Progenitor cell of endocrine pancreas (in vitro differentiated cells): ENCODE measurements at regions not wholly inside any gene's neighbourhood (a gene's known extent, or its start where the extent isn't known, plus 50 kb on each side); places are given as distances from the start of the nearest gene placed in this dataset.
"Not testable (repeated sequence)": the region's sequence is repeated elsewhere in the genome, so short reads cannot be mapped to it uniquely, and the experiment has no call there.

ENCODE experiments used
- DNase-seq: peaks from one replicate; pipeline ENCODE4 v3.0.0; 2021; ENCODE audit warnings: low spot score; ENCODE audit not compliant: unreplicated experiment
- H3K27ac Mint-ChIP-seq: 2 replicates; pipeline ENCODE4 v1.8.0; 2021; ENCODE audit warnings: mild to moderate bottlenecking, moderate library complexity, mixed read lengths
- H3K27me3 Mint-ChIP-seq: 2 replicates; pipeline ENCODE4 v1.8.0; 2021; ENCODE audit warnings: mixed read lengths
- H3K36me3 Mint-ChIP-seq: 2 replicates; pipeline ENCODE4 v1.8.0; 2022; ENCODE audit warnings: mixed read lengths; ENCODE audit not compliant: insufficient read depth
- H3K4me1 Mint-ChIP-seq: 2 replicates; pipeline ENCODE4 v1.8.0; 2021; ENCODE audit warnings: low read depth, mixed read lengths
- H3K4me3 Mint-ChIP-seq: 2 replicates; pipeline ENCODE4 v1.8.0; 2021; ENCODE audit warnings: low read depth, mild to moderate bottlenecking, moderate library complexity, mixed read lengths
- H3K9me3 Mint-ChIP-seq: 2 replicates; pipeline ENCODE4 v1.8.0; 2021; ENCODE audit warnings: low read depth, mixed read lengths
- CTCF ChIP-seq: fragments of 200-600 bp; sonication (generic); IDR thresholded peaks from one replicate; pipeline ENCODE4 v1.5.0; 2021; ENCODE audit warnings: antibody characterized with exemption, mild to moderate bottlenecking; ENCODE audit not compliant: unreplicated experiment

DNA sequence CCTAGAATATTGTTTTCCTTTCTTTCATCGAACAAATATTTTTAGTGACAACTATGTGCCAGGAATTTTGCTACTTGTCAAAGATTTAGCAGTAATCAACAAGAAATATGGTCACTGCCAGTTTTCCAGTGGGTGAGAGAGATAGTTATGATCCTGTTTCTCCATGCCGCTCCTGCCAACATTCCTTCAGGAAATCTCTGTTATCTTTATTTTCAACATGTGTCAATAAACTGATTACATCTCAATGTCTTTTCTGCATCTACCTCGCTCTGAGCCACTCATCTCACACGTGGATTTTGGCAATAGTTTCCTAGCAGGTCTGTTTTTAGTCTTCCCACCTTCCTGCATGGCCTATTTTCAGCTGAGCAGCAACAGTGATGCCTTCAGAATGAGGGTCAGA, 650.0 kb upstream of the STXBP6 start:
- no peak for DNase-seq
- H3K27me3 Mint-ChIP-seq: no peaks in the 10 kb centered on the region
- H3K4me1 Mint-ChIP-seq: peaks cover 10% of the 10 kb centered on the region
- H3K27ac Mint-ChIP-seq: no peak overlapping the region
- H3K4me3 Mint-ChIP-seq: no peak overlapping the region
- TF ChIP-seq CTCF: no peak
- no peaks in the 10 kb centered on the region for H3K9me3 Mint-ChIP-seq
- no peaks in the 10 kb centered on the region for H3K36me3 Mint-ChIP-seq

- no peaks in the 10 kb centered on the region for H3K27me3 Mint-ChIP-seq
- peaks cover 10% of the 10 kb centered on the region for H3K4me1 Mint-ChIP-seq
- H3K4me3 Mint-ChIP-seq: no peak overlapping the region
- no peak for TF ChIP-seq CTCF
- H3K36me3 Mint-ChIP-seq: no peaks in the 10 kb centered on the region
- DNase-seq: no peak
- H3K9me3 Mint-ChIP-seq: no peaks in the 10 kb centered on the region
- no peak overlapping the region for H3K27ac Mint-ChIP-seq
These were observed 648.2 kb upstream of the STXBP6 start for GRCh38 chr14:25698111-25698510.

DNA sequence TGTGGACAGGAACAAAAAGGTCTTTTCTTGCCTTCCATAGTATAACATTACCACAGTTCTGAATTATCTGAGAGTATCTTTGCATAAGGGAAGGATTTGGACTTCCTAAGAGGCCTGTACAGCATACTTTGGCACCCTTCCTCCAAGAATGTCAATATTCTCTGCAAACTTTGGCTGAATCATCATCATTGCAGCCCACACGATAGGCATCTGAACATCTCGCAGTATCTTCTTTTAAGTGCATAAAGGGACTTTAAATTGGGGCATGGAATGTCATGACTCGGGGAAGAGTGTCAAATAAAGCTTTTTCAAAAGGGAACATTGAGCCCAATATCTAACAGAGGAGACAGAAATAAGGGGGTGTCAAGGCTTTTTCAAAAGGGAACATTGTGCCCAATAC, 646.2 kb upstream of the STXBP6 start:
- H3K4me3 Mint-ChIP-seq: no peak overlapping the region
- H3K36me3 Mint-ChIP-seq: no peaks in the 10 kb centered on the region
- no peaks in the 10 kb centered on the region for H3K27me3 Mint-ChIP-seq
- peaks cover 10% of the 10 kb centered on the region for H3K4me1 Mint-ChIP-seq
- no peak overlapping the region for H3K27ac Mint-ChIP-seq
- no peaks in the 10 kb centered on the region for H3K9me3 Mint-ChIP-seq
- no peak for TF ChIP-seq CTCF
- DNase-seq: no peak

- peaks cover 2% of the 10 kb centered on the region for H3K27me3 Mint-ChIP-seq
These were observed 635.1 kb upstream of the STXBP6 start for GRCh38 chr14:25685004-25685403.

GRCh38 chr14:25680934-25681333, 631.0 kb upstream of the STXBP6 start:
- H3K4me3 Mint-ChIP-seq: no peak overlapping the region
- no peak overlapping the region for H3K27ac Mint-ChIP-seq
- no peaks in the 10 kb centered on the region for H3K4me1 Mint-ChIP-seq
- peaks cover 3% of the 10 kb centered on the region for H3K9me3 Mint-ChIP-seq
- TF ChIP-seq CTCF: no peak
- DNase-seq: no peak
- H3K27me3 Mint-ChIP-seq: no peaks in the 10 kb centered on the region
- H3K36me3 Mint-ChIP-seq: no peaks in the 10 kb centered on the region

More at GRCh38 chr14:25685004-25685403, 635.1 kb upstream of the STXBP6 start:
- no peak overlapping the region for H3K4me3 Mint-ChIP-seq
- no peaks in the 10 kb centered on the region for H3K4me1 Mint-ChIP-seq
- H3K27ac Mint-ChIP-seq: no peak overlapping the region
- no peak for TF ChIP-seq CTCF
- no peak for DNase-seq
- no peaks in the 10 kb centered on the region for H3K36me3 Mint-ChIP-seq
- peaks cover 2% of the 10 kb centered on the region for H3K9me3 Mint-ChIP-seq

DNA sequence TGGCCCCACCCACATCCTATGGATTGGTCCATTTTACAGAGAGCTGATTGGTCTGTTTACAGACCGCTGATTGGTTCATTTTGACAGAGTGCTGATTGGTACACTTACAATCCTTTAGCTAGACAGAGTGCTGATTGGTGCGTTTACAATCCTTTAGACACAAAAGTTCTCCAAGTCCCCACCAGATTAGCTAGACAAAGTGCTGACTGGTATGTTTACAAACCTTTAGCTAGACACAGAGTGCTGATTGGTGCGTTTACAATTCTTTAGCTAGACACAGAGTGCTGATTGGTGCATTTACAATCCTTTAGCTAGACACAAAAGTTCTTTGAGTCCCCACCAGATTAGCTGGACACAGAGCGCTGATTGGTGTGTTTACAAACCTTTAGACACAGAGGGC, 630.6 kb upstream of the STXBP6 start:
- DNase-seq, H3K9me3 Mint-ChIP-seq, H3K27me3 Mint-ChIP-seq, H3K36me3 Mint-ChIP-seq, H3K4me3 Mint-ChIP-seq, H3K4me1 Mint-ChIP-seq, H3K27ac Mint-ChIP-seq: not testable (repeated sequence)
